Neural cell (in vitro differentiated cells): ENCODE measurements at regions not wholly inside any gene's neighbourhood (a gene's known extent, or its start where the extent isn't known, plus 50 kb on each side); places are given as distances from the start of the nearest gene placed in this dataset.

Source experiments
- EP300 ChIP-seq: fragments of 450-650 bp; conservative IDR thresholded peaks from 2 replicates; pipeline ENCODE4 v1.6.1; 2014; ENCODE audit warnings: antibody characterized with exemption, mild to moderate bottlenecking, moderate library complexity; ENCODE audit not compliant: poor library complexity, severe bottlenecking
- EZH2 ChIP-seq: fragments of 200-600, 300-800 bp; shearing (Covaris generic), sonication (generic); IDR thresholded peaks from 2 replicates; pipeline ENCODE4 v1.6.1; 2014; ENCODE audit warnings: antibody characterized with exemption, low read length, borderline replicate concordance, mild to moderate bottlenecking; ENCODE audit not compliant: insufficient read depth, poor library complexity, severe bottlenecking
- RAD21 ChIP-seq: fragments of 450-650 bp; conservative IDR thresholded peaks from 2 replicates; pipeline ENCODE4 v1.6.1; 2014; ENCODE audit warnings: antibody characterized with exemption, mild to moderate bottlenecking, moderate library complexity
- TF ChIP-seq, protein P1 (sequence below): fragments of 450-650 bp; IDR thresholded peaks from 2 replicates; pipeline ENCODE4 v1.5.1; 2014; ENCODE audit warnings: antibody characterized with exemption, mild to moderate bottlenecking, moderate library complexity; ENCODE audit not compliant: poor library complexity, severe bottlenecking
- TF ChIP-seq, protein P2 (sequence below): IDR thresholded peaks from 2 replicates; pipeline ENCODE4 v1.6.1; 2012; ENCODE audit warnings: borderline replicate concordance

DNA sequence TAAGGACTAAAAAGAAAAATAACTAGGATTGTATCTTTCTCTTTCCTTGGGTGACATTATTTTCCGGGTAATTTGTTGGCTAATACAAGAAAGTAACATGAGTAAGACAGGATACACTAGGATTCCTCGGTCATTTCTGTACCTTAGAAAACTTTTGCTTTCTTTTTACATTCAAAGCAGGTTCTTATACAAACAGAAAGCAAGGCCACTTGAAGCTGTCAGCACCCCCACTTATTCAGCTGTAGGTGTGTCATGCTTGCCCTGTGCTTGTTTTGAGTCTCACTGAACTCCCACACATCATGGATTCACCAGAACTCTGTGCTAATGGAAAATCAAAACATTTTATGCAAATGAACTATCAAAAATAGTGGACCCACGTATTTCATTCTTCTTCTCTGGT, 266.8 kb upstream of the CLEC14A start:
- TF ChIP-seq, protein P1, sequence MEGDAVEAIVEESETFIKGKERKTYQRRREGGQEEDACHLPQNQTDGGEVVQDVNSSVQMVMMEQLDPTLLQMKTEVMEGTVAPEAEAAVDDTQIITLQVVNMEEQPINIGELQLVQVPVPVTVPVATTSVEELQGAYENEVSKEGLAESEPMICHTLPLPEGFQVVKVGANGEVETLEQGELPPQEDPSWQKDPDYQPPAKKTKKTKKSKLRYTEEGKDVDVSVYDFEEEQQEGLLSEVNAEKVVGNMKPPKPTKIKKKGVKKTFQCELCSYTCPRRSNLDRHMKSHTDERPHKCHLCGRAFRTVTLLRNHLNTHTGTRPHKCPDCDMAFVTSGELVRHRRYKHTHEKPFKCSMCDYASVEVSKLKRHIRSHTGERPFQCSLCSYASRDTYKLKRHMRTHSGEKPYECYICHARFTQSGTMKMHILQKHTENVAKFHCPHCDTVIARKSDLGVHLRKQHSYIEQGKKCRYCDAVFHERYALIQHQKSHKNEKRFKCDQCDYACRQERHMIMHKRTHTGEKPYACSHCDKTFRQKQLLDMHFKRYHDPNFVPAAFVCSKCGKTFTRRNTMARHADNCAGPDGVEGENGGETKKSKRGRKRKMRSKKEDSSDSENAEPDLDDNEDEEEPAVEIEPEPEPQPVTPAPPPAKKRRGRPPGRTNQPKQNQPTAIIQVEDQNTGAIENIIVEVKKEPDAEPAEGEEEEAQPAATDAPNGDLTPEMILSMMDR, result no peak
- TF ChIP-seq EZH2, result no peak
- no peak for TF ChIP-seq EP300
- TF ChIP-seq, protein P2, sequence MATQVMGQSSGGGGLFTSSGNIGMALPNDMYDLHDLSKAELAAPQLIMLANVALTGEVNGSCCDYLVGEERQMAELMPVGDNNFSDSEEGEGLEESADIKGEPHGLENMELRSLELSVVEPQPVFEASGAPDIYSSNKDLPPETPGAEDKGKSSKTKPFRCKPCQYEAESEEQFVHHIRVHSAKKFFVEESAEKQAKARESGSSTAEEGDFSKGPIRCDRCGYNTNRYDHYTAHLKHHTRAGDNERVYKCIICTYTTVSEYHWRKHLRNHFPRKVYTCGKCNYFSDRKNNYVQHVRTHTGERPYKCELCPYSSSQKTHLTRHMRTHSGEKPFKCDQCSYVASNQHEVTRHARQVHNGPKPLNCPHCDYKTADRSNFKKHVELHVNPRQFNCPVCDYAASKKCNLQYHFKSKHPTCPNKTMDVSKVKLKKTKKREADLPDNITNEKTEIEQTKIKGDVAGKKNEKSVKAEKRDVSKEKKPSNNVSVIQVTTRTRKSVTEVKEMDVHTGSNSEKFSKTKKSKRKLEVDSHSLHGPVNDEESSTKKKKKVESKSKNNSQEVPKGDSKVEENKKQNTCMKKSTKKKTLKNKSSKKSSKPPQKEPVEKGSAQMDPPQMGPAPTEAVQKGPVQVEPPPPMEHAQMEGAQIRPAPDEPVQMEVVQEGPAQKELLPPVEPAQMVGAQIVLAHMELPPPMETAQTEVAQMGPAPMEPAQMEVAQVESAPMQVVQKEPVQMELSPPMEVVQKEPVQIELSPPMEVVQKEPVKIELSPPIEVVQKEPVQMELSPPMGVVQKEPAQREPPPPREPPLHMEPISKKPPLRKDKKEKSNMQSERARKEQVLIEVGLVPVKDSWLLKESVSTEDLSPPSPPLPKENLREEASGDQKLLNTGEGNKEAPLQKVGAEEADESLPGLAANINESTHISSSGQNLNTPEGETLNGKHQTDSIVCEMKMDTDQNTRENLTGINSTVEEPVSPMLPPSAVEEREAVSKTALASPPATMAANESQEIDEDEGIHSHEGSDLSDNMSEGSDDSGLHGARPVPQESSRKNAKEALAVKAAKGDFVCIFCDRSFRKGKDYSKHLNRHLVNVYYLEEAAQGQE, result no peak
- TF ChIP-seq RAD21, result no peak
